ENCODE measurements at regions not wholly inside any gene's neighbourhood (a gene's known extent, or its start where the extent isn't known, plus 50 kb on each side); places are given as distances from the start of the nearest gene placed in this dataset.

- TF ChIP-seq CTCF (IDR thresholded peaks at IDR 0.05; ENCODE audit: borderline replicate concordance, extremely low read depth, low read length, poor library complexity, severe bottlenecking) (no peak), EZH2 (IDR thresholded peaks at IDR 0.05; ENCODE audit: borderline replicate concordance, low read depth, low read length, severe bottlenecking) (no peak)
Measured at GRCh38 chr5:57632937-57633336, 150.3 kb upstream of the ACTBL2 start.
